GM23338 (cell line): ENCODE measurements at regions not wholly inside any gene's neighbourhood (a gene's known extent, or its start where the extent isn't known, plus 50 kb on each side); places are given as distances from the start of the nearest gene placed in this dataset.

ENCODE experiments used
- ATAC-seq: fragments of 200-7000 bp; cut with Tn5 transposase; 3 replicates; pipeline ENCODE4 v1.9.1; 2020
- DNase-seq: peaks from one replicate; pipeline ENCODE4 v3.0.0-alpha.2; 2015; ENCODE audit warnings: low spot score
- H2AFZ ChIP-seq: fragments of 200-600 bp; sonication (generic); 2 replicates; pipeline ENCODE4 v1.8.0; 2016; ENCODE audit warnings: antibody characterized with exemption, mild to moderate bottlenecking, moderate library complexity
- H3F3A ChIP-seq: fragments of 200-600 bp; sonication (generic); replicated peaks from 2 replicates; pipeline ENCODE4 v1.8.0; 2017; ENCODE audit warnings: antibody characterized with exemption, mixed run types, low read depth
- H3K27ac ChIP-seq: fragments of 200-600 bp; sonication (generic); 2 replicates; pipeline ENCODE4 v1.6.1; 2016; ENCODE audit warnings: low read depth
- H3K27me3 ChIP-seq: fragments of 200-600 bp; sonication (generic); 2 replicates; pipeline ENCODE4 v1.8.0; 2016; ENCODE audit warnings: mild to moderate bottlenecking, mixed run types, moderate library complexity; ENCODE audit not compliant: insufficient read depth
- H3K36me3 ChIP-seq: fragments of 200-600 bp; sonication (generic); 2 replicates; pipeline ENCODE4 v1.8.0; 2016; ENCODE audit warnings: mild to moderate bottlenecking; ENCODE audit not compliant: insufficient read depth
- H3K4me1 ChIP-seq: fragments of 200-600 bp; sonication (generic); 2 replicates; pipeline ENCODE4 v1.8.0; 2016; ENCODE audit warnings: mild to moderate bottlenecking, moderate library complexity; ENCODE audit not compliant: insufficient read depth
- H3K4me2 ChIP-seq: fragments of 200-600 bp; sonication (generic); 2 replicates; pipeline ENCODE4 v1.7.1; 2017; ENCODE audit warnings: mixed run types
- H3K4me3 ChIP-seq: fragments of 200-600 bp; sonication (generic); 2 replicates; pipeline ENCODE4 v1.6.1; 2016; ENCODE audit warnings: mixed run types
- H3K79me2 ChIP-seq: fragments of 200-600 bp; sonication (generic); replicated peaks from 2 replicates; pipeline ENCODE4 v1.8.0; 2017; ENCODE audit warnings: mild to moderate bottlenecking; ENCODE audit not compliant: insufficient read depth
- H3K9me2 ChIP-seq: fragments of 200-600 bp; sonication (generic); 2 replicates; pipeline ENCODE4 v1.8.0; 2017; ENCODE audit not compliant: insufficient read depth
- H4K20me1 ChIP-seq: fragments of 200-600 bp; sonication (generic); replicated peaks from 2 replicates; pipeline ENCODE4 v1.8.0; 2017; ENCODE audit warnings: mild to moderate bottlenecking; ENCODE audit not compliant: insufficient read depth
- H3K27ac Mint-ChIP-seq: 2 replicates; pipeline ENCODE4 v1.8.0; 2020; ENCODE audit warnings: inconsistent platforms, mild to moderate bottlenecking, moderate library complexity, mixed read lengths
- H3K27me3 Mint-ChIP-seq: 3 replicates; pipeline ENCODE4 v1.8.0; 2022; ENCODE audit warnings: low read depth, mild to moderate bottlenecking, moderate library complexity, mixed read lengths, inconsistent platforms; ENCODE audit not compliant: insufficient read depth, poor library complexity
- H3K36me3 Mint-ChIP-seq: 3 replicates; pipeline ENCODE4 v1.8.0; 2021; ENCODE audit warnings: low read depth, mild to moderate bottlenecking, inconsistent platforms, moderate library complexity, mixed read lengths
- H3K4me1 Mint-ChIP-seq: 3 replicates; pipeline ENCODE4 v1.8.0; 2020; ENCODE audit warnings: mild to moderate bottlenecking, inconsistent platforms, mixed read lengths
- H3K4me3 Mint-ChIP-seq: 3 replicates; pipeline ENCODE4 v1.8.0; 2021; ENCODE audit warnings: moderate library complexity, mild to moderate bottlenecking, inconsistent platforms, mixed read lengths
- H3K9me3 Mint-ChIP-seq: 3 replicates; pipeline ENCODE4 v1.8.0; 2020; ENCODE audit warnings: moderate library complexity, mild to moderate bottlenecking, inconsistent platforms, mixed read lengths
- CREB1 ChIP-seq: fragments of 250-450 bp; sonication (Bioruptor Pico); IDR thresholded peaks from 2 replicates; pipeline ENCODE4 v1.5.0; 2020; ENCODE audit warnings: low read depth, mild to moderate bottlenecking, moderate library complexity
- EZH2phosphoT487 ChIP-seq: fragments of 200-600 bp; sonication (generic); IDR thresholded peaks from one replicate; pipeline ENCODE4 v1.8.1; 2018; ENCODE audit warnings: antibody characterized with exemption; ENCODE audit not compliant: unreplicated experiment
- NANOG ChIP-seq: IDR thresholded peaks from 2 replicates; pipeline ENCODE4 v1.6.1; 2016; ENCODE audit warnings: antibody characterized with exemption, borderline replicate concordance
- POLR2AphosphoS5 ChIP-seq: IDR thresholded peaks from 2 replicates; pipeline ENCODE4 v1.6.1; 2016; ENCODE audit warnings: antibody characterized with exemption, low read depth
- ZNF114 ChIP-seq: fragments of 250-450 bp; sonication (Bioruptor Pico); IDR thresholded peaks from 2 replicates; pipeline ENCODE4 v1.5.0; 2020; ENCODE audit warnings: mild to moderate bottlenecking, moderate library complexity
- ZNF331 ChIP-seq: fragments of 250-450 bp; sonication (Bioruptor Pico); IDR thresholded peaks from 2 replicates; pipeline ENCODE4 v1.5.0; 2020; ENCODE audit warnings: low read depth, mild to moderate bottlenecking, moderate library complexity
- TF ChIP-seq, protein P1 (sequence below): IDR thresholded peaks from 2 replicates; pipeline ENCODE4 v1.6.1; 2016; ENCODE audit warnings: antibody characterized with exemption
- TF ChIP-seq, protein P2 (sequence below), 2 experiments: fragments of 200-600 bp in 1 of 2; sonication (generic) in 1 of 2; conservative IDR thresholded peaks; 2 replicates each; pipeline versions ENCODE4 v1.5.1 to v1.6.1; 2016 to 2017; ENCODE audit warnings: antibody characterized with exemption in 2 of 2, low read depth in 2 of 2, mild to moderate bottlenecking in 2 of 2, moderate library complexity in 1 of 2
- TF ChIP-seq, protein P3 (sequence below): IDR thresholded peaks from one replicate; pipeline ENCODE4 v1.6.1; 2018; ENCODE audit warnings: antibody characterized with exemption; ENCODE audit not compliant: unreplicated experiment
- TF ChIP-seq, protein P4 (sequence below): fragments of 250-450 bp; sonication (Bioruptor Pico); IDR thresholded peaks from 2 replicates; pipeline ENCODE4 v1.5.0; 2020; ENCODE audit warnings: mild to moderate bottlenecking, moderate library complexity

DNA sequence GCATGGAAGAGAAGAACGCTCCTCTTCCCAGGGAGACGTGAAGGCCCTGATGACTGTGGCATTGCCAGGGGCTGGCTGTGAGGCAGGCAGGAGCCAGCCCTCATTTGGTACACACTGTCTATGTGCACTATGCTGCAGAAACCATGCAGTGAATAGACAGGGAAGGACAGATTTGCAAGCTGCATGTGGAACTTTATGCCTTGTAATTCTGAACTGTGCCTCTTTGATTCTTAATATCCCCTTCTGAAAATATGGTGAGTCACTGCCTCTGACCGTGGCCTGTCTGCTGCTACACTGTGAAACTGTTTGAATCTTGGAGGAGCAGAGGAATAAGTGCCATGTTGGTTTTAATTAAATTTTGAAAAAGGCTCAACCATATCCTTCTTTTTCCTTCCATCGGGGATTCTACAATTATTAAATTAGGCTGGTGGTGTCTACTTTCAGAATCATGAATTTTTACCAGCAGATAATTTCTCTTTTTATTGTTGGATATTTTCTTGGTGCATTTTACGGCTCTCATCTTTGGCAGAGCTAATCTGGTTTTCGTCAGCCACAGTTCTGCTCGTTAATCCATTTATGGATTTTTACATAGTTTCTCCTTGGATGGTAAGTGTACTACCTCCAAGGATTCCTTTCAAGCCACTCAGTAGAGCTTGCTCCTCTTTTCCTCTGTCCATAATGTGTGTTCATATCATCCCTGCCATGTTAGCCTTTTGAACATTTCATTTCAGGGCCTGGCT lies 301.0 kb upstream of the SLC35B3 start:
- Histone ChIP-seq H4K20me1 (no peaks in the 10 kb centered on the region), H3K27me3 (no peaks in the 10 kb centered on the region), H3K9me2 (no peaks in the 10 kb centered on the region), H3K4me3 (no peak overlapping the region), H3K36me3 (no peaks in the 10 kb centered on the region), H3K4me1 (no peaks in the 10 kb centered on the region), H3F3A (no peaks in the 10 kb centered on the region), H3K27ac (no peak overlapping the region), H3K79me2 (no peaks in the 10 kb centered on the region), H2AFZ (no peak overlapping the region), H3K4me2 (no peak overlapping the region)
- H3K9me3 Mint-ChIP-seq: no peaks in the 10 kb centered on the region
- H3K36me3 Mint-ChIP-seq: no peaks in the 10 kb centered on the region
- DNase-seq (no peak), ATAC-seq (no peak)
- TF ChIP-seq ZNF114 (CRISPR knock-in tag) (no peak), ZNF331 (CRISPR knock-in tag) (no peak), EZH2phosphoT487 (no peak), POLR2AphosphoS5 (no peak), NANOG (no peak), CREB1 (no peak)
- TF ChIP-seq, protein P1, sequence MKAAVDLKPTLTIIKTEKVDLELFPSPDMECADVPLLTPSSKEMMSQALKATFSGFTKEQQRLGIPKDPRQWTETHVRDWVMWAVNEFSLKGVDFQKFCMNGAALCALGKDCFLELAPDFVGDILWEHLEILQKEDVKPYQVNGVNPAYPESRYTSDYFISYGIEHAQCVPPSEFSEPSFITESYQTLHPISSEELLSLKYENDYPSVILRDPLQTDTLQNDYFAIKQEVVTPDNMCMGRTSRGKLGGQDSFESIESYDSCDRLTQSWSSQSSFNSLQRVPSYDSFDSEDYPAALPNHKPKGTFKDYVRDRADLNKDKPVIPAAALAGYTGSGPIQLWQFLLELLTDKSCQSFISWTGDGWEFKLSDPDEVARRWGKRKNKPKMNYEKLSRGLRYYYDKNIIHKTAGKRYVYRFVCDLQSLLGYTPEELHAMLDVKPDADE: no peak
- TF ChIP-seq, protein P2, sequence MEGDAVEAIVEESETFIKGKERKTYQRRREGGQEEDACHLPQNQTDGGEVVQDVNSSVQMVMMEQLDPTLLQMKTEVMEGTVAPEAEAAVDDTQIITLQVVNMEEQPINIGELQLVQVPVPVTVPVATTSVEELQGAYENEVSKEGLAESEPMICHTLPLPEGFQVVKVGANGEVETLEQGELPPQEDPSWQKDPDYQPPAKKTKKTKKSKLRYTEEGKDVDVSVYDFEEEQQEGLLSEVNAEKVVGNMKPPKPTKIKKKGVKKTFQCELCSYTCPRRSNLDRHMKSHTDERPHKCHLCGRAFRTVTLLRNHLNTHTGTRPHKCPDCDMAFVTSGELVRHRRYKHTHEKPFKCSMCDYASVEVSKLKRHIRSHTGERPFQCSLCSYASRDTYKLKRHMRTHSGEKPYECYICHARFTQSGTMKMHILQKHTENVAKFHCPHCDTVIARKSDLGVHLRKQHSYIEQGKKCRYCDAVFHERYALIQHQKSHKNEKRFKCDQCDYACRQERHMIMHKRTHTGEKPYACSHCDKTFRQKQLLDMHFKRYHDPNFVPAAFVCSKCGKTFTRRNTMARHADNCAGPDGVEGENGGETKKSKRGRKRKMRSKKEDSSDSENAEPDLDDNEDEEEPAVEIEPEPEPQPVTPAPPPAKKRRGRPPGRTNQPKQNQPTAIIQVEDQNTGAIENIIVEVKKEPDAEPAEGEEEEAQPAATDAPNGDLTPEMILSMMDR (conservative IDR thresholded peaks at IDR 0.05; ENCODE audit: low read depth in 2 of 2): no peak
- TF ChIP-seq, protein P3, sequence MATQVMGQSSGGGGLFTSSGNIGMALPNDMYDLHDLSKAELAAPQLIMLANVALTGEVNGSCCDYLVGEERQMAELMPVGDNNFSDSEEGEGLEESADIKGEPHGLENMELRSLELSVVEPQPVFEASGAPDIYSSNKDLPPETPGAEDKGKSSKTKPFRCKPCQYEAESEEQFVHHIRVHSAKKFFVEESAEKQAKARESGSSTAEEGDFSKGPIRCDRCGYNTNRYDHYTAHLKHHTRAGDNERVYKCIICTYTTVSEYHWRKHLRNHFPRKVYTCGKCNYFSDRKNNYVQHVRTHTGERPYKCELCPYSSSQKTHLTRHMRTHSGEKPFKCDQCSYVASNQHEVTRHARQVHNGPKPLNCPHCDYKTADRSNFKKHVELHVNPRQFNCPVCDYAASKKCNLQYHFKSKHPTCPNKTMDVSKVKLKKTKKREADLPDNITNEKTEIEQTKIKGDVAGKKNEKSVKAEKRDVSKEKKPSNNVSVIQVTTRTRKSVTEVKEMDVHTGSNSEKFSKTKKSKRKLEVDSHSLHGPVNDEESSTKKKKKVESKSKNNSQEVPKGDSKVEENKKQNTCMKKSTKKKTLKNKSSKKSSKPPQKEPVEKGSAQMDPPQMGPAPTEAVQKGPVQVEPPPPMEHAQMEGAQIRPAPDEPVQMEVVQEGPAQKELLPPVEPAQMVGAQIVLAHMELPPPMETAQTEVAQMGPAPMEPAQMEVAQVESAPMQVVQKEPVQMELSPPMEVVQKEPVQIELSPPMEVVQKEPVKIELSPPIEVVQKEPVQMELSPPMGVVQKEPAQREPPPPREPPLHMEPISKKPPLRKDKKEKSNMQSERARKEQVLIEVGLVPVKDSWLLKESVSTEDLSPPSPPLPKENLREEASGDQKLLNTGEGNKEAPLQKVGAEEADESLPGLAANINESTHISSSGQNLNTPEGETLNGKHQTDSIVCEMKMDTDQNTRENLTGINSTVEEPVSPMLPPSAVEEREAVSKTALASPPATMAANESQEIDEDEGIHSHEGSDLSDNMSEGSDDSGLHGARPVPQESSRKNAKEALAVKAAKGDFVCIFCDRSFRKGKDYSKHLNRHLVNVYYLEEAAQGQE: no peak
- H3K27me3 Mint-ChIP-seq: no peaks in the 10 kb centered on the region
- no peak overlapping the region for H3K4me3 Mint-ChIP-seq
- H3K27ac Mint-ChIP-seq: no peak overlapping the region
- H3K4me1 Mint-ChIP-seq: no peaks in the 10 kb centered on the region

DNA sequence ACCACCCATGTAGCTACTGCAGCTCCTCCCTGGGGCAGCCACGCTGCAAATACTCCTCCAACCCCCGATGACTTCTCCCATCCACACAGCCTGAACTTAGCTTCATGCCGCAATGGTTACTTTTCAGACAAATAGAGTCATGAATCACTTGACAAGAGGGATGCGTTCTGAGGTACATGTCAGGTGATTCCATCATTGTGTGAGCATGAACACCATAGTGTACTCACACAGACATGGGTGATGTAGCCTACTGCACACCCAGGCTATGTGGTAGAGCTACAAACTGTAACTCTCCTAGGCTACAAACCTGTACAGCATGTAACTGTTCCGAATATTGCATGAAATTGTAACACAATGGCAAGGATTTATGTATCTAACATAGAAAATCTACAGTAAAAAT lies 298.5 kb upstream of the SLC35B3 start:
- Mint-ChIP-seq H3K9me3 (no peaks in the 10 kb centered on the region), H3K36me3 (no peaks in the 10 kb centered on the region), H3K4me3 (no peak overlapping the region), H3K4me1 (no peaks in the 10 kb centered on the region), H3K27me3 (no peaks in the 10 kb centered on the region), H3K27ac (no peak overlapping the region)
- no peaks in the 10 kb centered on the region for H3K27me3 ChIP-seq
- H3K79me2 ChIP-seq: no peaks in the 10 kb centered on the region
- no peaks in the 10 kb centered on the region for H3K36me3 ChIP-seq
- H4K20me1 ChIP-seq: no peaks in the 10 kb centered on the region
- no peak overlapping the region for H3K4me2 ChIP-seq
- H3K27ac ChIP-seq: no peak overlapping the region
- ATAC-seq (no peak), DNase-seq (no peak)
- no peaks in the 10 kb centered on the region for H3K4me1 ChIP-seq
- H3F3A ChIP-seq: no peaks in the 10 kb centered on the region
- H3K4me3 ChIP-seq: no peak overlapping the region
- no peak overlapping the region for H2AFZ ChIP-seq
- H3K9me2 ChIP-seq: no peaks in the 10 kb centered on the region
- TF ChIP-seq, protein P4, sequence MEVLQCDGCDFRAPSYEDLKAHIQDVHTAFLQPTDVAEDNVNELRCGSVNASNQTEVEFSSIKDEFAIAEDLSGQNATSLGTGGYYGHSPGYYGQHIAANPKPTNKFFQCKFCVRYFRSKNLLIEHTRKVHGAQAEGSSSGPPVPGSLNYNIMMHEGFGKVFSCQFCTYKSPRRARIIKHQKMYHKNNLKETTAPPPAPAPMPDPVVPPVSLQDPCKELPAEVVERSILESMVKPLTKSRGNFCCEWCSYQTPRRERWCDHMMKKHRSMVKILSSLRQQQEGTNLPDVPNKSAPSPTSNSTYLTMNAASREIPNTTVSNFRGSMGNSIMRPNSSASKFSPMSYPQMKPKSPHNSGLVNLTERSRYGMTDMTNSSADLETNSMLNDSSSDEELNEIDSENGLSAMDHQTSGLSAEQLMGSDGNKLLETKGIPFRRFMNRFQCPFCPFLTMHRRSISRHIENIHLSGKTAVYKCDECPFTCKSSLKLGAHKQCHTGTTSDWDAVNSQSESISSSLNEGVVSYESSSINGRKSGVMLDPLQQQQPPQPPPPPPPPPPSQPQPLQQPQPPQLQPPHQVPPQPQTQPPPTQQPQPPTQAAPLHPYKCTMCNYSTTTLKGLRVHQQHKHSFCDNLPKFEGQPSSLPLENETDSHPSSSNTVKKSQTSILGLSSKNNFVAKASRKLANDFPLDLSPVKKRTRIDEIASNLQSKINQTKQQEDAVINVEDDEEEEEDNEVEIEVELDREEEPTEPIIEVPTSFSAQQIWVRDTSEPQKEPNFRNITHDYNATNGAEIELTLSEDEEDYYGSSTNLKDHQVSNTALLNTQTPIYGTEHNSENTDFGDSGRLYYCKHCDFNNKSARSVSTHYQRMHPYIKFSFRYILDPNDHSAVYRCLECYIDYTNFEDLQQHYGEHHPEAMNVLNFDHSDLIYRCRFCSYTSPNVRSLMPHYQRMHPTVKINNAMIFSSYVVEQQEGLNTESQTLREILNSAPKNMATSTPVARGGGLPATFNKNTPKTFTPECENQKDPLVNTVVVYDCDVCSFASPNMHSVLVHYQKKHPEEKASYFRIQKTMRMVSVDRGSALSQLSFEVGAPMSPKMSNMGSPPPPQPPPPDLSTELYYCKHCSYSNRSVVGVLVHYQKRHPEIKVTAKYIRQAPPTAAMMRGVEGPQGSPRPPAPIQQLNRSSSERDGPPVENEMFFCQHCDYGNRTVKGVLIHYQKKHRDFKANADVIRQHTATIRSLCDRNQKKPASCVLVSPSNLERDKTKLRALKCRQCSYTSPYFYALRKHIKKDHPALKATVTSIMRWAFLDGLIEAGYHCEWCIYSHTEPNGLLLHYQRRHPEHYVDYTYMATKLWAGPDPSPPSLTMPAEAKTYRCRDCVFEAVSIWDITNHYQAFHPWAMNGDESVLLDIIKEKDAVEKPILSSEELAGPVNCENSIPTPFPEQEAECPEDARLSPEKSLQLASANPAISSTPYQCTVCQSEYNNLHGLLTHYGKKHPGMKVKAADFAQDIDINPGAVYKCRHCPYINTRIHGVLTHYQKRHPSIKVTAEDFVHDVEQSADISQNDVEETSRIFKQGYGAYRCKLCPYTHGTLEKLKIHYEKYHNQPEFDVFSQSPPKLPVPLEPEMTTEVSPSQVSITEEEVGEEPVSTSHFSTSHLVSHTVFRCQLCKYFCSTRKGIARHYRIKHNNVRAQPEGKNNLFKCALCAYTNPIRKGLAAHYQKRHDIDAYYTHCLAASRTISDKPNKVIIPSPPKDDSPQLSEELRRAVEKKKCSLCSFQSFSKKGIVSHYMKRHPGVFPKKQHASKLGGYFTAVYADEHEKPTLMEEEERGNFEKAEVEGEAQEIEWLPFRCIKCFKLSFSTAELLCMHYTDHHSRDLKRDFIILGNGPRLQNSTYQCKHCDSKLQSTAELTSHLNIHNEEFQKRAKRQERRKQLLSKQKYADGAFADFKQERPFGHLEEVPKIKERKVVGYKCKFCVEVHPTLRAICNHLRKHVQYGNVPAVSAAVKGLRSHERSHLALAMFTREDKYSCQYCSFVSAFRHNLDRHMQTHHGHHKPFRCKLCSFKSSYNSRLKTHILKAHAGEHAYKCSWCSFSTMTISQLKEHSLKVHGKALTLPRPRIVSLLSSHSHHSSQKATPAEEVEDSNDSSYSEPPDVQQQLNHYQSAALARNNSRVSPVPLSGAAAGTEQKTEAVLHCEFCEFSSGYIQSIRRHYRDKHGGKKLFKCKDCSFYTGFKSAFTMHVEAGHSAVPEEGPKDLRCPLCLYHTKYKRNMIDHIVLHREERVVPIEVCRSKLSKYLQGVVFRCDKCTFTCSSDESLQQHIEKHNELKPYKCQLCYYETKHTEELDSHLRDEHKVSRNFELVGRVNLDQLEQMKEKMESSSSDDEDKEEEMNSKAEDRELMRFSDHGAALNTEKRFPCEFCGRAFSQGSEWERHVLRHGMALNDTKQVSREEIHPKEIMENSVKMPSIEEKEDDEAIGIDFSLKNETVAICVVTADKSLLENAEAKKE (CRISPR knock-in tag): no peak
